Astrocyte of the cerebellum (primary cell): ENCODE measurements at regions not wholly inside any gene's neighbourhood (a gene's known extent, or its start where the extent isn't known, plus 50 kb on each side); places are given as distances from the start of the nearest gene placed in this dataset.

Source experiments
- DNase-seq: peaks from one replicate; pipeline ENCODE4 v3.0.0-alpha.2; 2011; ENCODE audit warnings: low read depth
- H3K4me3 ChIP-seq: 2 replicates; pipeline ENCODE4 v1.5.1; 2011; ENCODE audit warnings: mild to moderate bottlenecking, low read depth, low read length, moderate library complexity
- CTCF ChIP-seq: IDR thresholded peaks from 2 replicates; pipeline ENCODE4 v1.5.1; 2012; ENCODE audit warnings: low read length, low read depth, moderate library complexity, mild to moderate bottlenecking; ENCODE audit errors: missing control alignments
- in situ Hi-C: cut with HindIII; loops from 2 replicates; pipeline ENCODE4 v1.10.0; 2017; ENCODE audit warnings: low sequenced_read_pairs

- no peak for DNase-seq
- TF ChIP-seq CTCF: no peak
- in situ Hi-C loops: no loop called here
- no peak overlapping the region for H3K4me3 ChIP-seq
These were observed 50.0 kb upstream of the GLIS3 start for GRCh38 chr9:4349816-4350418.
